Epithelial cell of esophagus (primary cell): ENCODE measurements at regions not wholly inside any gene's neighbourhood (a gene's known extent, or its start where the extent isn't known, plus 50 kb on each side); places are given as distances from the start of the nearest gene placed in this dataset.

Experiments used
- DNase-seq: peaks from one replicate; pipeline ENCODE4 v3.0.0; 2010; ENCODE audit warnings: low read depth
- H3K4me3 ChIP-seq: 2 replicates; pipeline ENCODE4 v1.5.1; 2011; ENCODE audit warnings: mild to moderate bottlenecking, low read length, control low read depth
- TF ChIP-seq, protein P1 (sequence below): IDR thresholded peaks from 2 replicates; pipeline ENCODE4 v1.5.1; 2011; ENCODE audit warnings: low read depth, mild to moderate bottlenecking, low read length, control low read depth, inconsistent platforms; ENCODE audit not compliant: insufficient read depth; ENCODE audit errors: missing control alignments

DNA sequence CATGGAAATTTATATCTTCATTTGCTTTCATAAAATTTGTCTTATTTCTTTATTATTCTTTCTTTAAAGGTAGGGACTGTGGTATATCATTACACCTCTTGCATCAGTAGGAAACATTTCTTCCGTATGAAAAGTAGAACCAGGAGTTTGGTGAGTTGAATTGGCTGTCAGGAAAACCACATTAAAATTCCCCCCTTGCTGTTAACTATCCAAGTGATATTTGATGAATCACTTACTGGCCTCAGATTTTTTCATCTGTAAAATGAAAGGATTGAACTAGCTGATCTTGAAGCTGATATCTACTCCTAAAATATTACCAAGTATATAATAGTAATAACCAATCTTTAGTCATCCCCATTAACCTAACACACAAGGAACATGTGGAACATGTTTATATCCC lies 460.9 kb downstream of the GJA1 start:
- H3K4me3 ChIP-seq = no peak overlapping the region
- TF ChIP-seq, protein P1, sequence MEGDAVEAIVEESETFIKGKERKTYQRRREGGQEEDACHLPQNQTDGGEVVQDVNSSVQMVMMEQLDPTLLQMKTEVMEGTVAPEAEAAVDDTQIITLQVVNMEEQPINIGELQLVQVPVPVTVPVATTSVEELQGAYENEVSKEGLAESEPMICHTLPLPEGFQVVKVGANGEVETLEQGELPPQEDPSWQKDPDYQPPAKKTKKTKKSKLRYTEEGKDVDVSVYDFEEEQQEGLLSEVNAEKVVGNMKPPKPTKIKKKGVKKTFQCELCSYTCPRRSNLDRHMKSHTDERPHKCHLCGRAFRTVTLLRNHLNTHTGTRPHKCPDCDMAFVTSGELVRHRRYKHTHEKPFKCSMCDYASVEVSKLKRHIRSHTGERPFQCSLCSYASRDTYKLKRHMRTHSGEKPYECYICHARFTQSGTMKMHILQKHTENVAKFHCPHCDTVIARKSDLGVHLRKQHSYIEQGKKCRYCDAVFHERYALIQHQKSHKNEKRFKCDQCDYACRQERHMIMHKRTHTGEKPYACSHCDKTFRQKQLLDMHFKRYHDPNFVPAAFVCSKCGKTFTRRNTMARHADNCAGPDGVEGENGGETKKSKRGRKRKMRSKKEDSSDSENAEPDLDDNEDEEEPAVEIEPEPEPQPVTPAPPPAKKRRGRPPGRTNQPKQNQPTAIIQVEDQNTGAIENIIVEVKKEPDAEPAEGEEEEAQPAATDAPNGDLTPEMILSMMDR = no peak
- peak; percentile 16 for DNase-seq

GRCh38 chr6:121896771-121897170 lies 461.3 kb downstream of the GJA1 start:
- DNase-seq = peak; percentile 79
- TF ChIP-seq, protein P1 = no peak
- no peak overlapping the region for H3K4me3 ChIP-seq

DNA sequence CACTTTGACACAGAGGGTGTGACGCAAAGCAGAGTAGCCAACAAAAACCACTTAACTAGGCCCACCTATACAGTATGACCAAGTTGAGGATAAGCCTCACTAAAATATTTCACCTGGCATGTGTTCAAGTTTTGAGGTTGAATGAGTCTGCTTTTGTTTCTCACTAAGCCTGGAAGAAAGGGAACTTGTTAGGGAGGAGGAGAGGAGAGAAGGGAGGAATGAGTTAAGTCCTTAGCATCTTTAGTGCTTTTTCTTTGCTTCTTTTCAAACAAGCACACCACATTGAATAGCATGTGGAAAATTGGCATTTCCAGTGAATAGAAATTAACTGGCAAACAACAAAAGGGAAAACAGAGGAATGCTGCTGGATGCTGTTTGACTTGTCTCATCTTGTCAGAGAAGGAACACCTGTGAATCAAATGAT lies 461.9 kb downstream of the GJA1 start:
- H3K4me3 ChIP-seq = no peak overlapping the region
- peak; percentile 77 for DNase-seq
- TF ChIP-seq, protein P1 = no peak

- TF ChIP-seq, protein P1 = no peak
- DNase-seq = no peak
Measured at GRCh38 chr6:121901432-121901831, 466.0 kb downstream of the GJA1 start.

GRCh38 chr6:121904559-121904958 lies 469.1 kb downstream of the GJA1 start:
- H3K4me3 ChIP-seq = no peak overlapping the region
- TF ChIP-seq, protein P1 = no peak
- no peak for DNase-seq

More at GRCh38 chr6:121901432-121901831, 466.0 kb downstream of the GJA1 start:
- no peak overlapping the region for H3K4me3 ChIP-seq

DNA sequence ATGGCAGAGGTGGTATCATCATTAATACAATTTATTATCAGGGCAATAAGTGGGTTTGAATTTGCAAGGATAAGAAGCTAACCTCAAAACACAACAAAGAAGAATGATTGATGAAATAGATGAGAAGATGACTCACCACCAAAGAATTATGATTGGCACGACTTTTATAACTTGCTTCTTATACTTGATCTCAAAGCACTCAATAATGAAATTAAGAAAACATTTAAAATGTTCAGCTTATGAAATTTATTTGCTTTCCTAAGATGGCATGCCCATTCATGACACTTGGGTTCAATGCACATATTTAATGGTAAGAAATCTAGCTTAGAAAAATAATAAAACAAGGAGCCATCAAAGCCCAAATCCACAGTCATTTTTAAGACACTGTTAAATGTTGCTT lies 477.5 kb downstream of the GJA1 start:
- no peak for DNase-seq
- no peak overlapping the region for H3K4me3 ChIP-seq
- TF ChIP-seq, protein P1 = no peak

- TF ChIP-seq, protein P1 = no peak
- no peak for DNase-seq
- no peak overlapping the region for H3K4me3 ChIP-seq
Measured at GRCh38 chr6:121917263-121917829, 481.9 kb downstream of the GJA1 start.
